Limb (tissue), 2 donors: ENCODE measurements at regions not wholly inside any gene's neighbourhood (a gene's known extent, or its start where the extent isn't known, plus 50 kb on each side); places are given as distances from the start of the nearest gene placed in this dataset.
A peak's percentile ranks its signal among the peaks of the same experiment; 100 is the strongest.
"Not testable (repeated sequence)": the region's sequence is repeated elsewhere in the genome, so short reads cannot be mapped to it uniquely, and the experiment has no call there.

Source experiments
- DNase-seq, 2 donors: peaks; one replicate each; pipeline ENCODE4 v3.0.0-alpha.2; 2016; ENCODE audit errors: extremely low spot score in 2 of 2

GRCh38 chr11:80960381-80961029, 1519.7 kb upstream of the TENM4 start:
- no peak for DNase-seq

GRCh38 chr11:80959751-80960150, 1518.9 kb upstream of the TENM4 start:
- DNase-seq: no peak

GRCh38 chr11:80958987-80959386, 1518.2 kb upstream of the TENM4 start:
- no peak for DNase-seq

GRCh38 chr11:80958361-80958760, 1517.5 kb upstream of the TENM4 start:
- peak in 1 of 2 donors; percentile 18 for DNase-seq

- DNase-seq: no peak
These were observed 1514.8 kb upstream of the TENM4 start for GRCh38 chr11:80955588-80955987.

- DNase-seq: no peak
These were observed 1508.0 kb upstream of the TENM4 start for GRCh38 chr11:80948781-80949180.

- no peak for DNase-seq
These were observed 1503.9 kb upstream of the TENM4 start for GRCh38 chr11:80944758-80945157.

GRCh38 chr11:80943226-80943625, 1502.4 kb upstream of the TENM4 start:
- DNase-seq: no peak

- DNase-seq: no peak
These were observed 1497.0 kb upstream of the TENM4 start for GRCh38 chr11:80937842-80938241.

GRCh38 chr11:80930038-80930437, 1489.2 kb upstream of the TENM4 start:
- DNase-seq: no peak

GRCh38 chr11:80929031-80929805, 1488.4 kb upstream of the TENM4 start:
- DNase-seq: no peak

- DNase-seq: no peak
These were observed 1484.5 kb upstream of the TENM4 start for GRCh38 chr11:80925321-80925720.

- DNase-seq: not testable (repeated sequence)
These were observed 1480.5 kb upstream of the TENM4 start for GRCh38 chr11:80921310-80921709.

GRCh38 chr11:80916173-80916798, 1475.5 kb upstream of the TENM4 start:
- no peak for DNase-seq

GRCh38 chr11:80914311-80914710, 1473.5 kb upstream of the TENM4 start:
- no peak for DNase-seq

- no peak for DNase-seq
These were observed 1470.8 kb upstream of the TENM4 start for GRCh38 chr11:80911666-80912065.

- DNase-seq: no peak
These were observed 1459.4 kb upstream of the TENM4 start for GRCh38 chr11:80900265-80900664.

- no peak for DNase-seq
These were observed 1458.6 kb upstream of the TENM4 start for GRCh38 chr11:80899381-80899780.

- no peak for DNase-seq
These were observed 1458.1 kb upstream of the TENM4 start for GRCh38 chr11:80898910-80899309.

GRCh38 chr11:80886684-80887083, 1445.9 kb upstream of the TENM4 start:
- no peak for DNase-seq

GRCh38 chr11:80873310-80873999, 1432.6 kb upstream of the TENM4 start:
- no peak for DNase-seq

GRCh38 chr11:80872116-80872728, 1431.4 kb upstream of the TENM4 start:
- DNase-seq: no peak
